Upper lobe of left lung (tissue), 6 donors: ENCODE measurements at regions not wholly inside any gene's neighbourhood (a gene's known extent, or its start where the extent isn't known, plus 50 kb on each side); places are given as distances from the start of the nearest gene placed in this dataset.

Experiments used
- ATAC-seq, 2 donors: fragments of 200-7000 bp; cut with Tn5 transposase; one replicate each; pipeline ENCODE4 v1.9.1; 2022; ENCODE audit warnings: mild to moderate bottlenecking in 2 of 2, moderate library complexity in 2 of 2; ENCODE audit not compliant: low FRiP score in 2 of 2
- DNase-seq, 2 donors: peaks; one replicate each; pipeline ENCODE4 v3.0.0-alpha.2; 2019 to 2020
- H3K27ac ChIP-seq, 4 donors: fragments of 200-600 bp; sonication (generic); one replicate each; pipeline ENCODE4 v1.5.1; 2016 to 2019
- H3K27me3 ChIP-seq, 4 donors: fragments of 200-600 bp; sonication (generic); one replicate each; pipeline ENCODE4 v1.5.1; 2017 to 2019
- H3K36me3 ChIP-seq, 4 donors: fragments of 200-600 bp; sonication (generic); one replicate each; pipeline ENCODE4 v1.5.1; 2016 to 2019
- H3K4me1 ChIP-seq, 4 donors: fragments of 200-600 bp; sonication (generic); one replicate each; pipeline ENCODE4 v1.5.1; 2018 to 2019
- H3K4me3 ChIP-seq, 4 donors: fragments of 200-600 bp; sonication (generic); one replicate each; pipeline ENCODE4 v1.5.1; 2017 to 2019; ENCODE audit warnings: mild to moderate bottlenecking in 2 of 4, moderate library complexity in 1 of 4
- H3K9me3 ChIP-seq, 4 donors: fragments of 200-600 bp; sonication (generic); one replicate each; pipeline ENCODE4 v1.5.1; 2018 to 2019
- EP300 ChIP-seq, 4 donors: sonication (generic); formaldehyde crosslinking; IDR thresholded peaks; one replicate each; pipeline ENCODE4 v1.5.1; 2017; ENCODE audit warnings: antibody characterized with exemption in 4 of 4, control low read depth in 2 of 4
- POLR2A ChIP-seq, 4 donors: fragments of 450-650 bp; IDR thresholded peaks; one replicate each; pipeline ENCODE4 v1.5.1; 2016 to 2017; ENCODE audit warnings: antibody characterized with exemption in 4 of 4, mild to moderate bottlenecking in 2 of 4
- POLR2AphosphoS5 ChIP-seq, 2 donors: sonication (generic); formaldehyde crosslinking; IDR thresholded peaks; one replicate each; pipeline ENCODE4 v1.5.1; 2017; ENCODE audit warnings: antibody characterized with exemption in 2 of 2
- WGBS, 2 donors: methylation state at CpG; one replicate each; pipeline ENCODE4 v1.1.5; 2017 to 2018; 5-methylcytosine and 5-hydroxymethylcytosine counted together
- TF ChIP-seq, protein P1 (sequence below), 6 experiments: fragments of 450-650 bp in 4 of 6; fragments of 200-600 bp in 2 of 6; sonication (generic) in 2 of 6; IDR thresholded peaks; one replicate each; pipeline ENCODE4 v1.5.1; 2016 to 2019; ENCODE audit warnings: antibody characterized with exemption in 6 of 6
- donor health status: DM: no; HTN: no; CAD: no; lungs with moderate emphysema.
- donor health status: DM: no; HTN: yes; CAD: no; lungs with severe emphysema.

- peaks cover 0 to 7% (median 1%) of the 10 kb centered on the region in 4 donors for H3K9me3 ChIP-seq
- no peaks in the 10 kb centered on the region for H3K27me3 ChIP-seq
- DNase-seq (no peak), ATAC-seq (no peak)
- no peak for TF ChIP-seq POLR2A (IDR thresholded peaks at IDR 0.05)
- H3K4me3 ChIP-seq = no peak overlapping the region
- H3K4me1 ChIP-seq = no peaks in the 10 kb centered on the region
- H3K27ac ChIP-seq = no peak overlapping the region
- H3K36me3 ChIP-seq = no peaks in the 10 kb centered on the region
Measured at GRCh38 chr1:38440402-38440801, 393.8 kb upstream of the POU3F1 start.

GRCh38 chr1:38436749-38437148, 390.2 kb upstream of the POU3F1 start:
- ATAC-seq = no peak
- H3K27ac ChIP-seq = no peak overlapping the region
- no peak for DNase-seq
- no peaks in the 10 kb centered on the region for H3K27me3 ChIP-seq
- no peaks in the 10 kb centered on the region for H3K4me1 ChIP-seq
- H3K9me3 ChIP-seq = peaks cover 0 to 7% (median 1%) of the 10 kb centered on the region in 4 donors
- 56 to 67% methylated on average over 4 of the region's 4 CpGs for WGBS, 2 donors
- no peak overlapping the region for H3K4me3 ChIP-seq
- TF ChIP-seq POLR2A (IDR thresholded peaks at IDR 0.05) (no peak), POLR2AphosphoS5 (IDR thresholded peaks at IDR 0.05) (no peak), EP300 (IDR thresholded peaks at IDR 0.05) (no peak)
- TF ChIP-seq, protein P1, sequence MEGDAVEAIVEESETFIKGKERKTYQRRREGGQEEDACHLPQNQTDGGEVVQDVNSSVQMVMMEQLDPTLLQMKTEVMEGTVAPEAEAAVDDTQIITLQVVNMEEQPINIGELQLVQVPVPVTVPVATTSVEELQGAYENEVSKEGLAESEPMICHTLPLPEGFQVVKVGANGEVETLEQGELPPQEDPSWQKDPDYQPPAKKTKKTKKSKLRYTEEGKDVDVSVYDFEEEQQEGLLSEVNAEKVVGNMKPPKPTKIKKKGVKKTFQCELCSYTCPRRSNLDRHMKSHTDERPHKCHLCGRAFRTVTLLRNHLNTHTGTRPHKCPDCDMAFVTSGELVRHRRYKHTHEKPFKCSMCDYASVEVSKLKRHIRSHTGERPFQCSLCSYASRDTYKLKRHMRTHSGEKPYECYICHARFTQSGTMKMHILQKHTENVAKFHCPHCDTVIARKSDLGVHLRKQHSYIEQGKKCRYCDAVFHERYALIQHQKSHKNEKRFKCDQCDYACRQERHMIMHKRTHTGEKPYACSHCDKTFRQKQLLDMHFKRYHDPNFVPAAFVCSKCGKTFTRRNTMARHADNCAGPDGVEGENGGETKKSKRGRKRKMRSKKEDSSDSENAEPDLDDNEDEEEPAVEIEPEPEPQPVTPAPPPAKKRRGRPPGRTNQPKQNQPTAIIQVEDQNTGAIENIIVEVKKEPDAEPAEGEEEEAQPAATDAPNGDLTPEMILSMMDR (IDR thresholded peaks at IDR 0.05) = no peak
- H3K36me3 ChIP-seq = no peaks in the 10 kb centered on the region

- 90 to 93% methylated on average over 9 of the region's 9 CpGs for WGBS, 2 donors
- no peak for DNase-seq
Measured at GRCh38 chr1:38436006-38436405, 389.4 kb upstream of the POU3F1 start.

DNA sequence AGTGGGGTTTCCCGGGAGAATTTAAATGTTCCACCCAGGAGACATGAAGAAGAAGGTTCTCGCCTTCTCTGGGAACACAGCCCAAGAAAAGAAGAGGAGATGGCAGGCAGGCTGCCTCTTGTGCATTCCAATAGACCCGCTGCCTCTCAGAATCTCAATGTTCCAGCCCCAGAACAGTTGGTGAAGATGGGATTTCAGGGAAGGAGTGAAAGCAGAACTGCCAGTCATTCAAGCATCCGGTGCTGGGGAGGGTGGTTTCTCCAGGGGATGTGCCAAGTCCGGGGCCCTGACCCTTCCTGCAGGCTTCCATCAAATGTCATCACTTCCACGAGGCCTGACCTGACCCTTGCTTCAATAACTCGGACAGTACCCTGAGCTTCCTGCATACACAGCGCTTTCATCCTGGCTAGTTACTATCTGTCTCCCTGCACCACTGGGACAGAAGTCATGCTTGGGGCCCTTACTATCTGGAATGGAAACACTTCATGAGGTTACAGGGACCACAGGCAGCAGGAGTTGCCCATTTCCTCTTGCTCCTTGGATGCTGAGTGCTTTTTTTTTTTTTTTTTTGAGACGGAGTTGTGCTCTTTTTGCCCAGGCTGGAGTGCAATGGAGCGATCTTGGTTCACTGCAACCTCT, 386.6 kb upstream of the POU3F1 start:
- H3K4me3 ChIP-seq = no peak overlapping the region
- H3K36me3 ChIP-seq = no peaks in the 10 kb centered on the region
- WGBS, 2 donors = 56 to 62% methylated on average over 10 of the region's 10 CpGs
- peaks cover 0 to 1% (median 0%) of the 10 kb centered on the region in 4 donors for H3K4me1 ChIP-seq
- ATAC-seq (no peak), DNase-seq (no peak)
- no peaks in the 10 kb centered on the region for H3K9me3 ChIP-seq
- no peak overlapping the region for H3K27ac ChIP-seq
- H3K27me3 ChIP-seq = no peaks in the 10 kb centered on the region
- TF ChIP-seq, protein P1 (IDR thresholded peaks at IDR 0.05) = no peak
- TF ChIP-seq EP300 (IDR thresholded peaks at IDR 0.05) = no peak
- no peak for TF ChIP-seq POLR2A (IDR thresholded peaks at IDR 0.05)
- TF ChIP-seq POLR2AphosphoS5 (IDR thresholded peaks at IDR 0.05) = no peak

More at GRCh38 chr1:38436006-38436405, 389.4 kb upstream of the POU3F1 start:
- Histone ChIP-seq H3K27ac (no peak overlapping the region), H3K9me3 (peaks cover 0 to 6% (median 1%) of the 10 kb centered on the region in 4 donors), H3K4me1 (no peaks in the 10 kb centered on the region), H3K27me3 (no peaks in the 10 kb centered on the region), H3K36me3 (no peaks in the 10 kb centered on the region), H3K4me3 (no peak overlapping the region)
- ATAC-seq = no peak
- TF ChIP-seq POLR2AphosphoS5 (IDR thresholded peaks at IDR 0.05) = no peak
- TF ChIP-seq POLR2A (IDR thresholded peaks at IDR 0.05) = no peak
- TF ChIP-seq, protein P1 (IDR thresholded peaks at IDR 0.05) = no peak

- H3K36me3 ChIP-seq = no peaks in the 10 kb centered on the region
- DNase-seq (no peak), ATAC-seq (no peak)
- H3K27me3 ChIP-seq = no peaks in the 10 kb centered on the region
- TF ChIP-seq POLR2A (IDR thresholded peaks at IDR 0.05) (no peak), POLR2AphosphoS5 (IDR thresholded peaks at IDR 0.05) (no peak), EP300 (IDR thresholded peaks at IDR 0.05) (no peak)
- TF ChIP-seq, protein P1 (IDR thresholded peaks at IDR 0.05) = no peak
- whole genome bisulfite sequencing, 2 donors = 84 to 86% methylated on average over 3 of the region's 3 CpGs
- no peak overlapping the region for H3K27ac ChIP-seq
- peaks cover 0 to 4% (median 0%) of the 10 kb centered on the region in 4 donors for H3K4me1 ChIP-seq
- H3K9me3 ChIP-seq = no peaks in the 10 kb centered on the region
- H3K4me3 ChIP-seq = no peak overlapping the region
Measured at GRCh38 chr1:38431535-38432376, 385.2 kb upstream of the POU3F1 start.
